OCI-LY1 (cell line): ENCODE measurements at regions not wholly inside any gene's neighbourhood (a gene's known extent, or its start where the extent isn't known, plus 50 kb on each side); places are given as distances from the start of the nearest gene placed in this dataset.
"Not testable (repeated sequence)": the region's sequence is repeated elsewhere in the genome, so short reads cannot be mapped to it uniquely, and the experiment has no call there.

Experiments used
- H2AFZ ChIP-seq: fragments of 200-600 bp; sonication (generic), shearing (Covaris generic); 2 replicates; pipeline ENCODE4 v1.6.0; 2014; ENCODE audit warnings: antibody characterized with exemption, mild to moderate bottlenecking, low read length
- H3F3A ChIP-seq: fragments of 200-600 bp; sonication (generic), shearing (Covaris generic); 2 replicates; pipeline ENCODE4 v1.6.0; 2014; ENCODE audit warnings: mild to moderate bottlenecking, antibody characterized with exemption, low read length, moderate library complexity; ENCODE audit not compliant: insufficient read depth
- H3K27ac ChIP-seq: fragments of 200-600 bp; sonication (generic); 2 replicates; pipeline ENCODE4 v1.5.1; 2014; ENCODE audit warnings: low read length, mixed run types, mild to moderate bottlenecking, low read depth; ENCODE audit not compliant: poor library complexity, severe bottlenecking
- H3K27me3 ChIP-seq: fragments of 200-600 bp; sonication (generic); 2 replicates; pipeline ENCODE4 v1.6.0; 2014; ENCODE audit warnings: antibody characterized with exemption, mild to moderate bottlenecking, low read length, moderate library complexity; ENCODE audit not compliant: insufficient read depth
- H3K36me3 ChIP-seq: fragments of 200-600 bp; sonication (generic); 2 replicates; pipeline ENCODE4 v1.6.1; 2014; ENCODE audit warnings: mild to moderate bottlenecking, antibody characterized with exemption, low read length, moderate library complexity, mixed read lengths; ENCODE audit not compliant: insufficient read depth
- H3K4me1 ChIP-seq: fragments of 200-600 bp; sonication (generic); 2 replicates; pipeline ENCODE4 v1.5.1; 2014; ENCODE audit warnings: mild to moderate bottlenecking, low read length, moderate library complexity; ENCODE audit not compliant: insufficient read depth, severe bottlenecking
- H3K4me2 ChIP-seq: fragments of 200-600 bp; sonication (generic), shearing (Covaris generic); 2 replicates; pipeline ENCODE4 v1.6.1; 2014; ENCODE audit warnings: low read length
- H3K4me3 ChIP-seq: fragments of 200-600 bp; sonication (generic); 2 replicates; pipeline ENCODE4 v1.5.1; 2014; ENCODE audit warnings: low read length, low read depth, mild to moderate bottlenecking, mixed read lengths; ENCODE audit not compliant: poor library complexity, severe bottlenecking
- H3K79me2 ChIP-seq: fragments of 200-600 bp; shearing (Covaris generic); 2 replicates; pipeline ENCODE4 v1.6.1; 2016; ENCODE audit warnings: mixed run types, low read length, mixed read lengths; ENCODE audit not compliant: insufficient read depth
- H3K9ac ChIP-seq: fragments of 200-600 bp; sonication (generic), shearing (Covaris generic); 2 replicates; pipeline ENCODE4 v1.6.1; 2014; ENCODE audit warnings: mild to moderate bottlenecking, low read length, mixed read lengths
- H3K9me2 ChIP-seq: fragments of 200-600 bp; sonication (generic), shearing (Covaris generic); 2 replicates; pipeline ENCODE4 v1.6.1; 2014; ENCODE audit warnings: low read depth, mild to moderate bottlenecking, low read length, mixed read lengths
- H3K9me3 ChIP-seq: fragments of 200-600 bp; shearing (Covaris generic); 2 replicates; pipeline ENCODE4 v1.6.1; 2014; ENCODE audit warnings: low read length, mixed read lengths
- H4K20me1 ChIP-seq: fragments of 200-600 bp; sonication (generic), shearing (Covaris generic); 2 replicates; pipeline ENCODE4 v1.6.0; 2016; ENCODE audit warnings: mild to moderate bottlenecking, low read length; ENCODE audit not compliant: insufficient read depth

- not testable (repeated sequence) for H3K4me1 ChIP-seq, H2AFZ ChIP-seq, H3F3A ChIP-seq, H4K20me1 ChIP-seq, H3K9me2 ChIP-seq, H3K9me3 ChIP-seq, H3K27me3 ChIP-seq, H3K4me3 ChIP-seq, H3K27ac ChIP-seq, H3K79me2 ChIP-seq, H3K4me2 ChIP-seq, H3K9ac ChIP-seq, H3K36me3 ChIP-seq
These were observed 3980.3 kb upstream of the TPTE start for GRCh38 chr21:6541036-6541435.

GRCh38 chr21:6545288-6545687, 3976.1 kb upstream of the TPTE start:
- H3K4me3 ChIP-seq, H3K9me2 ChIP-seq, H3K27me3 ChIP-seq, H3K9me3 ChIP-seq, H3F3A ChIP-seq, H4K20me1 ChIP-seq, H2AFZ ChIP-seq, H3K4me1 ChIP-seq, H3K79me2 ChIP-seq, H3K36me3 ChIP-seq, H3K9ac ChIP-seq, H3K4me2 ChIP-seq, H3K27ac ChIP-seq: not testable (repeated sequence)

DNA sequence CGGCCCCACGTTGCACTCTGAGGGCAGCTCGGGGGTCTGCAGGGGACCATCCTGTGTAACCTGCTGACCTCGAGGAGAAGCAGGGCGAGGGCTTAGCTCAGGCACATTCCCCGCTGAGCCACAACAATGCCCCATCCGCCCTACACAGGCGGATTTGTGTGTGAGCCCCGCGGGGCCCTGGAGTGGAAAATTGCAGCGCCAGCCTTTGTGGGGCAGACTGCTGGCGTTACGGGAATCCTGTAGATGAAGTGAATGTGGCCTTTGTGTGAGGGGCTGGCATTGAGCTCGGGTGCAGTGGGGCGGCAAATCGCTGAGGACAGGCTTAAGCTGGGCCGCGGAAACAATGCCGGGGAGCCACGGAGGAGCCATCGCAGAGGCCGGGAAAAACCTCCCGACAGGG, 3970.3 kb upstream of the TPTE start:
- H3K9me2 ChIP-seq, H3F3A ChIP-seq, H3K79me2 ChIP-seq, H3K27ac ChIP-seq, H3K4me2 ChIP-seq, H4K20me1 ChIP-seq, H3K9me3 ChIP-seq, H3K36me3 ChIP-seq, H2AFZ ChIP-seq, H3K27me3 ChIP-seq, H3K4me3 ChIP-seq, H3K9ac ChIP-seq, H3K4me1 ChIP-seq: not testable (repeated sequence)

- H3K4me2 ChIP-seq, H3K9me2 ChIP-seq, H3K27ac ChIP-seq, H3K9ac ChIP-seq, H3K9me3 ChIP-seq, H2AFZ ChIP-seq, H3F3A ChIP-seq, H3K4me3 ChIP-seq, H4K20me1 ChIP-seq, H3K79me2 ChIP-seq, H3K27me3 ChIP-seq, H3K36me3 ChIP-seq, H3K4me1 ChIP-seq: not testable (repeated sequence)
These were observed 3967.6 kb upstream of the TPTE start for GRCh38 chr21:6553505-6554376.

GRCh38 chr21:6554377-6554864, 3967.0 kb upstream of the TPTE start:
- H3K9me3 ChIP-seq, H3F3A ChIP-seq, H3K4me3 ChIP-seq, H4K20me1 ChIP-seq, H3K9me2 ChIP-seq, H3K36me3 ChIP-seq, H3K4me2 ChIP-seq, H3K9ac ChIP-seq, H3K27ac ChIP-seq, H3K79me2 ChIP-seq, H3K27me3 ChIP-seq, H3K4me1 ChIP-seq, H2AFZ ChIP-seq: not testable (repeated sequence)

GRCh38 chr21:6556516-6556915, 3964.9 kb upstream of the TPTE start:
- not testable (repeated sequence) for H4K20me1 ChIP-seq, H3K27ac ChIP-seq, H3F3A ChIP-seq, H3K79me2 ChIP-seq, H3K9ac ChIP-seq, H3K9me2 ChIP-seq, H3K27me3 ChIP-seq, H3K36me3 ChIP-seq, H2AFZ ChIP-seq, H3K9me3 ChIP-seq, H3K4me2 ChIP-seq, H3K4me3 ChIP-seq, H3K4me1 ChIP-seq

DNA sequence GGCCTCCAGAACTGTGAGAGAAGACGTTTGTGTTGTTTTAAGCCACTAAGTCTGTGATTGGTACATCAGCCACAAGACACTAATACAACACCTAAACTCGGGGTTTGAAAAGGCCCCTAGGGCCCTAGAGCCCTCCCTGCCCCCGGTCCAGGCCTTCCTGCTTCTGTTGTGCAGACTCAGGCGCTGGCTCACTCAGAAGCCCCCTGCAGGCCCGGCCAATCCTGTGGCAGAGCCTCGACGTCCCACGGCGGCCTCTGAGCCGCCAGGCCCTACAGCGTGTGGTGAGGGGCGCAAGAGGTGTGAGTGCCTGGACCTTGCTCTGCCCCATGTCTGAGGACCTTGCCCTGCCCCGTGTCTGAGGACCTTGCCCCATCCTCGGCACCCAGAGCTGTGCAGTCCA, 3964.0 kb upstream of the TPTE start:
- H3K27ac ChIP-seq: peak overlapping the region; percentile 70
- H3K27me3 ChIP-seq, H3K4me2 ChIP-seq, H3K9me3 ChIP-seq, H3K9ac ChIP-seq, H3K4me3 ChIP-seq, H3F3A ChIP-seq, H2AFZ ChIP-seq, H3K9me2 ChIP-seq, H3K4me1 ChIP-seq, H3K36me3 ChIP-seq, H4K20me1 ChIP-seq, H3K79me2 ChIP-seq: not testable (repeated sequence)

DNA sequence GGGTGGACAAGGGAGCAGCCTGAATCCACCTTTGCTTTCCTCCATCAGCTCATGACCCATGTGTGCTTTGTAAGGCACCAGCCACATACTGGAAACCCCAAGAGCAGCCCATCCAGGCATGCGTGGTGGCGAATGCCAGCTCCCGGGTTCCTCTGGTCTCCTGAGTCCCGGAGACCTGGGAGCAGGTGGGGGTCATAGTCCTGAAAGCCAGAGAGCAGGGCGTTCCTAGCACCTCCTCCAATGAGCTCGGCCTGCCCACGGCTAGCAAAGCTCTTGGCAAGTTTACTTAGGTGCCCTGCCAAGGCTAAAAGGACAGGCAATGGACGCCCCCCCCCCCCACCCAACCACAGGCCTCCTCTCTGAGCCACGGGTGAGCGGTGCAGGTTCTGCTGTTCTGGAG, 3960.2 kb upstream of the TPTE start:
- H3K9ac ChIP-seq, H3K79me2 ChIP-seq, H3K4me1 ChIP-seq, H3K36me3 ChIP-seq, H3K9me2 ChIP-seq, H3K27ac ChIP-seq, H3K4me3 ChIP-seq, H4K20me1 ChIP-seq, H3K4me2 ChIP-seq, H3F3A ChIP-seq, H3K9me3 ChIP-seq, H2AFZ ChIP-seq, H3K27me3 ChIP-seq: not testable (repeated sequence)
